GM18858 (cell line): ENCODE measurements at regions not wholly inside any gene's neighbourhood (a gene's known extent, or its start where the extent isn't known, plus 50 kb on each side); places are given as distances from the start of the nearest gene placed in this dataset.
"Not testable (repeated sequence)": the region's sequence is repeated elsewhere in the genome, so short reads cannot be mapped to it uniquely, and the experiment has no call there.

Source experiments
- ATAC-seq: cut with Tn5 transposase; IDR thresholded peaks from one replicate; pipeline ENCODE4 v1.9.1; 2021; ENCODE audit not compliant: unreplicated experiment

DNA sequence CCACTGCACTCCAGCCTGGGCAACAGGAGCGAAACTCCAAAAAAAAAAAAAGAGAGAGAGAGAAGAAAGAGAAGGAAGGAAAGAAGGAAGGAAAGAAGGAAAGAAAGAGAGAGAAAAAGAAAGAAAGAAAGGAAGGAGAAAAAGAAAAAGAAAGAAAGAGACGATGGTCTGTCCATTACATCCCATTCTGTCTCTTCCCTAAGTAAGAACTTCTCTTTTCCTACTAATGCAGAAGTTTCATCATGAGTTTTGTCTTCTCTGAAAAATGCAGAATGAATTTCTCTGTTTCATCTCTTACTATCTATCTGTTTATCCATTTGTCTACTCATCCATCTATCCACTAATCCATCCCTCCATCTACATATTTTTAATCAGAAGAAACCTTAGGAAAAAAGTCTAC is 94.9 kb upstream of the MED13 start:
- ATAC-seq: no peak

DNA sequence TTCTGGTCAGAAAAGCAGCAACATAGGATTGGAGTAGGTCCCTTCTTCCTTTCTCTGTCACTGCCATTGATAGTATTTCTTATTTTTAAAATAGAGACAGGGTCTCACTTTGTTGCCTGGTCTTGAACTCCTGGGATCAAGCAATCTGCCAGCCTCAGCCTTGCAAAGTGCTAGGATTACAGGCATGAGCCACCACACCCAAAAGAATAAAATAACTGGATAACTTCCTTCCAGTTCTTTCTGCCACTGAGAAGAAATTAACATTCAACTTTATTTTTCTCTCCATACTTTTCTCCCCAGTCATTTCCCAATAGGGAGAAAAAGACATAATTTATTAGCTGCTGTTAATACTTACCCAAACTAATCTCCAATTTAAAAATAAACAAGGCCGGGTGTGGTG is 91.9 kb upstream of the MED13 start:
- ATAC-seq: no peak

DNA sequence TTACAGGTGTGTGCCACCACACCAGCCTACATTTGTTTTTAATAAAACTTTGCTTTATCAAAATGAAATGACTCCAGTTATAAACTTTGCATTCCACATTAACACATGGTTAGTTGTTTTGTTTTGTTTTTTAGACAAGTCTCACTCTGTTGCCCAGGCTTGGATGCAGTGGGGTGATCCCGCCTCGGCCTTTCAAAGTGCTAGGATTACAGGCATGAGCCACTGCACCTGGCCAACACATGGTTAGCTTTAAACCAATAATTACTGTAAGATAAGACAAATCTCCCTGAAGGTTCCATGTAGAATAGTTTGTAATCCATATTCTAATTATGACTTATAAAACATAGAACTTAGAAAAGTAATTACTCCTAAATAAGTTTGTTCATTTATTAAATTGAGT is 89.8 kb upstream of the MED13 start:
- ATAC-seq: no peak

DNA sequence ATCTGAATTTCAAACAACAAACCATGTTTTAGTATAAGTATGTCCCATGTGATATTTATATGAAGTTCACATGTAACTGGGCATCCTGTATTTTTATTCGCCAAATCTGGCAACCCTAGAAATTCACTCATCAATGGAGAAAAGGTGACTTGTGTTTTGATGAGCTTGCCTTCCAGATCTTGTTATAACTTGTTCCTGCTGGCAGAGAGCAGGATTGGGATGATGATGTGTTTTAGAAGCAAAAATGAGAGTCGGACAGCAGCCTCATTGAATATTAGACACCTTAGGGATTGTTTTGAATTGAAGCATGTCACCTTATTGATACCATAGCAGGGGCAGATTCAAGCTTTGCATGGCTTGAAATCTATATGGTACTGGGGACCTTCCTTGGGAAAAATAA is 85.4 kb upstream of the MED13 start:
- no peak for ATAC-seq

DNA sequence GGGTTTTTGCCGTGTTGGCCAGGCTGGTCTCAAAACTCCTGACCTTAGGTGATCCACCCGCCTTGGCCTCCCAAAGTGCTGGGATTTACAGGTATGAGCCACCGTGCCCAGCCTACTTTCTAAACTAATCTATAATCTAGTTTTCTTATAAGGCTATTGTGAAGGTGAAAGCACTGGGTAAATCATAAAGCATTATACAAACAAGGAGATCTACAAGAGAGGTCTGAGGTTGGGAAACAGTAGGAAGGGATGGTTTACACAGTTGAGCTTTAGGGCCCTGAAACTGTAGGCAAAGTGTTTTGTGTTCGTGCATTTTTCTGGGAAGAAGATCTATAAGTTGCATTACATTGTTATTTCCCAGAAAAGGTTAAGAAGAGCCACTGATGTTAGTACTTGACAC is 84.9 kb upstream of the MED13 start:
- no peak for ATAC-seq

DNA sequence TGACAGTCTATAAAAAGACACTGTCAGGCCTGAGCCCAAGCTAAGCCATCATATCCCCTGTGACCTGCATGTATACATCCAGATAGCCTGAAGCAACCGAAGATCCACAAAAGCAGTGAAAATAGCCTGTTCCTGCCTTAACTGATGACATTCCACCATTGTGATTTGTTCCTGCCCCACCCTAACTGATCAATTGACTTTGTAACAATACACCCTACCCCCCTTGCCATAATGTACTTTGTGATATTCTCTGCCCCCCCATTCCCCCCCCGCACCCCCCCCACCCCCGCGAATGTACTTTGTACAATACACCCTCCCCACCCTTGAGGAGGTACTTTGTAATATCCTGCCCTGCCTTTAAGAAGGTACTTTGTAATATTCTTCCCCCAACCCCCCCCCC is 82.2 kb upstream of the MED13 start:
- no peak for ATAC-seq

DNA sequence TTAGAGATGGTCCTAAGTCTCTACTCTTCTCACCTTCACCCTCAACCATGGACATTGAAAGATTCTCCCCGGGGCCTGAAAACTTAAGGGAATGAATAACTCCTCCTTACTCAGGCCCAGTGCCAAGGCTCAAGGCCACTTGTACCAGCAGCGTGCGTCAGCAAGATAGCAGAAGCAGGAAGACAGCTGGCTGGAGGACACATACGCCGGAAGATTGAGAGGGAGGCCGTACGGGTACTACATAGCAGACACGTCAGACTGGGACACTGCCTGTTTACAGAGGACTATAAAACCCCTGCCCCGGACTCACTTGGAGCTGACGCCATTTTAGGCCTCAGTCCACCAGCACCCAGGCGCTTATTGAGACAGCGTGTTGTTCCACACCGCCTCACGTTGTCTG is 75.8 kb upstream of the MED13 start:
- no peak for ATAC-seq

DNA sequence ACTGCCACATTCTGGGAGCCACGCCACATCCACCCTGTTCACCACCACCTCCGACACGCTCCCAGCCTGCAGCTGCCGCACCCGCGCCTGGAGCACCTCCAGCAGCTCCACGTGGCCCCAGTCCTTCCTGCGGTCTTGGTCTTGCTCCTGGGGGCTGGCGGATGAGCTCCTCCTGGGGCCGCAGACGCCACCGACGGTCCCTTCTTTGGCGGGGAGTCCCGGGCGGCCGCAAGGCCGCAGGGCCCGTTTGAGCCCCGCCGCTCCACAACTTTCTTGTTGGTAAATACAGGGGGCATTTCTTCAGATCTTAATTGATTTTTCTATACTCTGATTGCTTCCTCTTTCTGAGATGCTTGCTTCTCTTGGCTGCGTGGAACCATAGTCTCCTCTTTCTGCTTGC is 75.3 kb upstream of the MED13 start:
- ATAC-seq: no peak

DNA sequence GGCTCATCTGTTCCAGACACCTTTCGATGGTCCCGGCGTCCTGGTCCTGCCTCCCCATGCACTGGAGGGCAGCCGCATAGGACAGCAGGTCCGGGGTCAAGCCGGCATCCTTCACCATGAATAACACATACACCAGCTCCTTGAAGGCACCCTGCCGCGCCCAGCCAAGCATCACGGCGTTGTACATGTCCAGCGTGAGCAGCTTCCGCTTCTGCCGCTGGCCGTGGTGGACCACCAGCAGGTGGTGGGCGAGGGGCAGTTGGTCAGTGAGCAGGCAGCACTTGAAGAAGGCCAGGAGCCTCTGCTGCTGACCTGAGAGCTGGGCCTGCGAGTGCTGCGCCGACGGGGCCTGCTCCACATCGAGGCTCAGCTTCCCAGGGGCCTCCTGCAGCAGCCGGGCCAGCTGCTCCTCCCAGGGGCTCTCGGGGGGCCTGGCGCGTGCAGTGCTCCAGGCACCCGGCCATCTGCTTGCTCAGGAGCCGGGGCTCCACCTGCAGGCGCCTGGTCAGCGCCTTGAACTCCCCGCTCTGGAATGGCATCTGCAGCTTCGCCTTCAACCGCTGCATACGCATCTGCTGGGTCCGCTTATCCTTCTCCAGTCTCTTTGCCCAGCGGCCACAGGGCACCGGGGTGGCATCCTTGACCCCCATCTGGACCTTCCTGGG is 74.7 kb upstream of the MED13 start:
- ATAC-seq: not testable (repeated sequence)

DNA sequence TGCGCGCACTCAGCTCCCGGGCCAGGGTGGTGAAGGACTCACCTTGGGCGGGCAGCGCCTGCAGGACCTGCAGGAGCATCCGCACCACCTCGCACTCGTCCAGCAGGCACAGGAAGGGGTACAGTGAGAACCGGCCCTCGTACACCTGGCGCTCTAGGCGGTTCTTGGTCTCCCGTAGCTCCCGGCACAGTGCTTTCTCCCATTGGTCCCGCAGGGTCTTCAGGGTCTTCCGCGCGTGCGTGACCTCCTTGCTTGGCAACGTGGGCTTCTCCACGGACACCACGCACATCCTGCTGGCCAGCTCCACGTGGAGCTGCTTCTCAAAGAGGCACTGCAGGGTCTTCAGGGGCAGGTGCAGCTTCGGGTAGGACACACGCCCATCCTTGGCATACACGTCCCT is 74.1 kb upstream of the MED13 start:
- no peak for ATAC-seq

DNA sequence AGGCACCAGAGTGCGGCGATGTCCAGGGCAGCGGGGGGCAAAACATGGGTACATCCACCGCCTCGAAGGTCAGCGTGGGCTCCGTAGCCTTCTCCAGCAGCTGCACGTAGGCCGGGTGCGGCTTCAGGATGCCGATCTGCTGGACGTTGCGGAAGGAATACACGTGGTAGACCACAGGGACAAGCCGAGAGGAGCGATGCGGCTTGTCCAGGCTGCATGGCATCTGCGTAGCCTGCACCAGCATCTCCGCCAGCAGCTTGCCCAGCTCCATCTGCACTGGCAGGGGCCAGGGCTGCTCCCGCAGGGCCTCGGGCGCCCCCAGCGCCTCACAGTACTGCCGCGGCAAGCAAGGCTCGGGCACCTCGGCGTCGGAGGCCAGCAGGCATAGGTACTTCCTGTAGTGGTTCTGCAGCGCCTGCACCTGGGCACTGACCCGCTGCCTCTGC is 73.6 kb upstream of the MED13 start:
- not testable (repeated sequence) for ATAC-seq

DNA sequence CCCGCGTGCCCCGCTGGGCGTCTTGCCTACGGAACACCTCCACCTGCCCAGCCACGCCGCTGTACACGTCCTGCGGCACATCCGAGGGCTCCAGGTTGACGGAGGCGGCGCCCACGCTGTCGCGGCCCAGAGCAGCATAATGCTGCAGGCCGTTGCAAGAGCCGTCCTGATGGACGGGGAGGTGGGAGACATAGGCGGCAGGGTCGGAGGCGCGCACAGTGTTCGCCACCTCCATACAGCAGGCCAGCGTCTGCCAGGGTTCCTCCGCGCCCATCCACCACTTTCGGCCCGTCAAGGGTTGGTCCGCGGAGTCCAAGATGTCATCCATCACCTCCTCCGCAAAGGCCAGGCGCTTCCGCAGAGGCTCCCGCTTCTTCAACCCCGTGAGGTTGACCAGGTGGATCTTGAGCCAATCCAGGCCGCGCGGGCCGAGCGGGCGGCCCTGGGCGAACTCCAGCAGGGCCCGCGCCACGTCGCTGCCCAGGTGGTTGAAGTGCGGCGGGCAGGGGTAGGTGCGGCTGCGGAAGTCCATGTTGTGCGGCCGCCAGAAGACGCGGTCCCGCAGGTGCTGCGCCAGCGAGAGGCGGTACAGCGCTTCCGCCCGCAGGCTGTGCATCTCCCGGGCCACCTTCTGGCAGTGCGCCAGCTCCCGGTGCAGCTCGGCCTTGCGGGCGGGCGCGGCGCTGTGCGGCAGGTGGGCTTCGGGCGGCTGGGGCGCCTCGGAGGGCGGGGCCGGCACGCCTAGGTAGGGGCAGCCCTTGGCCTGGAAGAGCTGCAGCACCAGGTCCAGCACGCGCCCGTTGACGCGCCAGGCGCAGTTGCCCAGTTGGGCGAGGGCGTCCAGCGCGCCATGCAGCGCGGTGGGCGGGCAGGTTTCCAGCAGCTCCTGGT is 72.9 kb upstream of the MED13 start:
- ATAC-seq: not testable (repeated sequence)

DNA sequence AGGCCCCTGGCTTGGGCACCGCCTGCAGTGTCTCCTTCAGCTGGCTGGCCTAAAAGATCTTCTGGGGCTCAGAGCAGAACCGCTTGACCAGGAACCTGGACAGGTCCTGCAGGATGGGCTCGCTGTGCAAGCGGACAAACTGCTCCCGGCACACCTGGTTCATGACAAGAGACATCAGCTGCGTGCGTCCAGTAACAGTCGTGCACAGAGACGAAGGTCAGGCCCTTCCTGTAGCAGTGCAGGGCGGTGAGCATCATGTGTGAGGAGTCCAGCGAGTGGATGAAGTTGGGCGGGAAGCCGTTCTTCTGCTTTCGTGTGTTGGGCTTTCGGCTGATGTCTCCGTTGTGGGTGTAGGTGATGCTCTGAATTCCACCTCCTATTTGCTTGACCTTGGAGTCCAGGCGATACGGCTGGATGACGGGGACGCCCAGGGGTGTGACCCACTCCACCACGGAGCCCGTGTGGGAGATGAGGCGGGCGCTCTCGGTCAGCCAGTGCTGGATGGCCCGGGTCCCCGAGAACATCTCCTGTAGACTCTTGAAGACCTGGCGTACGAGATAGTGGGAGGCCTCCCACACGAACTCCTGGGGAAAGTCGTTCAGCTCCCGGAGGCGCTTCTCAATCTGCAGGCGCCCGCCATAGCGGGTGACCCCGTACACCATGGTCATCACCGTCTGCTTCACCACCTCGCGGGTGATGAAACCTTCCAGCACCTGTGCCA is 72.1 kb upstream of the MED13 start:
- ATAC-seq: not testable (repeated sequence)

DNA sequence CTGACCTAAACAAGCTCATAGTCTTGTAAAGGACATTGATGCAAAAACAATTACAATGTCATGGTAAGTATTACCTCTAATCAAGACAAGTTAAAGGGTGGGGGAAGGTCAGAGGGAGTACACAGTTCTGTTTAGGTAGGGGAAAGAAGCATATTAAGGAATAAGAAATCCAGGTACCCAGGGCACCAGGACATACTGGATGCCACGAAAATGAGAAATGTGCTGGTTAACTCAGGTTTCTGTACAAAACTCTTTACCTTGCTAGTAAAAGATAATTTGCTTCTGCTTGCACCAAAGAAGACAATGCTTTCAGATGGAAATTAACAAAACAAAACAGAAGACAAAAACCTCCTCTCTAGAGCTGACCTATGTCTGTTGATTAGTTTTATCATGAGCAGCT is 70.7 kb upstream of the MED13 start:
- no peak for ATAC-seq

DNA sequence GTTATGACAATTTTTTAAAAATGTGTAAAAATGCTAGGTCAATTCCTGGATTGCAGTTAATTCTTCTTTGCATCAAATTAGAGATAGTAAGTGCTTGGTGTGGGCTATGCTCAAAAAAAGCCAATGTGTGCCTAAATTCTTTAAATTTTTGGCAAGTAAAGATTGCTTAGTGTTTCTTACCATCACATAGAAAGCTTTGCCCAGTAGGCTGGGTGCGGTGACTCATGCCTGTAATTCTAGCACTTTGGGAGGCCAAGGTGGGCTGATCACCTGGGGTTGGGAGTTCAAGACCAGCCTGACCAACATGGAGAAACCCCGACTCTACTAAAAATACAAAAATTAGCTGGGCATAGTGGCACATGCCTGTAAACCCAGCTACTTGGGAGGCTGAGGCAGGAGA is 70.0 kb upstream of the MED13 start:
- ATAC-seq: not testable (repeated sequence)

DNA sequence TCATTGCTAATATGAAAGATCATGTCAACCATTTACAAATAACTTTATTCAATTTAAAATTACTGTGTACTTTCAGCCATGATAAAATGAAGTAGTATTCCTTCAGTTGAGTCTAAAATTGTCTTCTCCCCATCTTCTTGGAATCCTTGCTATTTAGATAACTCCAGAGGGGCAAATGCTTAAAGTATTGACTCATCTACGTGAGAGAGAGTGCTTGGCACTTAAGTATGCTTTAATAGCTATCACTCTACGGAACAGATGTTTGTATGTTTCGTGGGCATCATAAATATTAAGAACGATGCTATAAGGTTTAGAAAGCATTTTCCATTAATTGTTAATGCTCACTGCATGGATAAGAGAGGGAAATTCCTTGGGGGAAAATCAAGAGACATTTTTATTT is 69.3 kb upstream of the MED13 start:
- no peak for ATAC-seq

DNA sequence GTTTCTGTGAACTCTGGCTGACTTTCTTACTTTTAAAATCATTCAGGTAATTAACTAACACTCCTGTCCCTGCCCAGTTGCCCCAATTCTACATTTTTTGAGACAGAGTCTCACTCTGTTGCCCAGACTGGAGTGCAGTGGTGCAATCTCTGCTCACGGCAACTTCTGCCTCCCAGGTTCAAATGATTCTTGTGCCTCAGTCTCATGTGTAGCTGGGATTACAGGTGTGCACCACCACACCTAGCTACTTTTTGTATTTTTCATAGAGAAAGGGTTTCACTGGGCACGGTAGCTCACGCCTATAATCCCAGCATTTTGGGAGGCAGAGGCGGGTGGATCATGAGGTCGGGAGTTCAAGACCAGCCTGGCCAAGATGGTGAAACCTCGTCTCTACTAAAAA is 66.2 kb upstream of the MED13 start:
- not testable (repeated sequence) for ATAC-seq

DNA sequence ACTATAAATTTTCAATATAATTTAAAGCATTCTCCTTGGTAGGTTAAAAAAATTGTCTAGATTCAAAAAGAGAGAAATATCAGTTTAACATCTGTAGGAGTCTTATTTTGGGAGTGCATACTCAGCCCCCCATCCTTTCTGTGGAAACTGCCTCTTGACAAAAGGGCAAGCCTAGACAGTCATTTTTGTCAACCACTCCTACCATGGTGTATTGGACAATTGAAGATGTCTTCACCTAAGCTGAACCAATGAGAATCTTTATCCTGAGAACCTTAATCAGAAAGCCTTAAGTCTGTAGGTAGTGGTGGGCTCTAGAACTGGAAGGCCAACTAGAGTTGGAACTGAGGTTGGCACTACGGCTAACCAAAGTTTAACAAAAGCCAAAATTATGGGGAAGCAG is 65.7 kb upstream of the MED13 start:
- ATAC-seq: no peak

DNA sequence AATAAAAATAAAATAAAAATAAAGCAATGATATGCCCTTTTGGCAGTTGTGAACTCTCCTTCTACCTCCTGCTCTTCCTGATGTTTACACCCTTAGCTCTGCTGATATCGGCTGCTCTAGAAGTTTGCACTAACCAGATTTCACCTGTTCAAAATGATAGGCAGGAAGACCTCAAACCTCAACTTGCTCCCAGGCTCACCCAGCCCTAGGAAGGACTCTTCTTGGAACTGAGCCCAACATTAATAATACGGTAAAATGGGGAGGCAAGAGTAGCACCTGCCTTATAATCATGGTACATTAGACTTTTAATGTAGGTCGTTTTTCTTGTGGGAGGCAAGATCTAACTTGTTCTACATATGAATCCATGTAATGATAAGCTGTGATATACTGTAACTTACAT is 61.2 kb upstream of the MED13 start:
- ATAC-seq: no peak

DNA sequence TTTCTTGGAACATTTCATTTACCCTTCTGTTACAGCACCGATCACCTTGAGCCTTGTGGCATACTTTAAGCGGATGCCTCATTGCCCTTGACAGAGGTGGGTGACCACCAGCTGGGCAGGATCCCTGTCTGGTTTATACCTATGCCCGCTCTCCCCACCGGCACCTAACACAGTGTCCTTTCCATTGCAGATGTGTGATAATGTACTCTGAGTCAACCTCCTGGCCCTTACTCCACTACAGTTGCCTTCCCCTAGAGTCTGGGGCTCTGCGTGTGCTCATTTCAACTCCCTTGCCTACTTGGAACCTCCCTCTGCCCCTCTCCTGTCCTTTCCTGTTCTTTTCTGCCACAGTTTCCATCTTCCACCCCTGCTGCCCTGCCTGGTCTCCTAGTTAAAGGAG is 60.2 kb upstream of the MED13 start:
- ATAC-seq: no peak

DNA sequence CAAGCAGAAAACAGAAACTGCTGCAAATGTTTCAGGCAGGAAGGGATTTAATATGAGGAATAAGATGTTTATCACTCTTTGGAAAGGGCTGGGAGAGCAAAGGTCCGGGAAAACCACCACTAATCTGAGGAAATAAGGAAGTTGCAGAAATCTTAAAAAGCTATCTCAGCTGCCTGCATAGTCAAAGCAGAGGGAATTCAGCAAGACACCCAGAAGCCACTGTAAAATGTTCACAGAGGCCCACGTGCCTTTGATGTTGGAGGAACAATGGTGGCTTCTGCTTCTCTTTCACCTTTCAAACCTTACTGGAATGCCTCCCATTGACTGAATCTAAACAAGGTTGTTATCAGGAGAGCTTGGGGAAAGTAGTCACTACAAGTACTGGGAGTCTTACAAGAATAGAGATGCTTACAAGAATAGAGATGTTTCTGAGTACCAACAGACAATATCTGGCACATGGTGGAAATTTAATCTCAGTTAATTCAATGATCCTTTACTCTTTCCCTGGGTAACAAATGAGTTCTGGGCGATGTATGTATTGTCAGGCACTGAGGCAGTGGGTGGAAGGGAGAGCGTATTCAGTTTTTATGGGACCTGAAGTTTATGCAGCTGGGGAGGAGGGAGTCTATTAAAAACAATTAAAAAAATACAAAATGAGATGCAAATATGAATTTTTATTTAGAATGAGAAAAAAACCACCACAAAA is 56.1 kb upstream of the MED13 start:
- ATAC-seq: no peak
